Ovary (tissue), 3 donors: ENCODE measurements at regions not wholly inside any gene's neighbourhood (a gene's known extent, or its start where the extent isn't known, plus 50 kb on each side); places are given as distances from the start of the nearest gene placed in this dataset.

Experiments
- CTCF ChIP-seq, 3 donors: fragments of 450-650 bp in 2 of 3; fragments of 200-600 bp in 1 of 3; IDR thresholded peaks; one replicate each; pipeline versions ENCODE4 v1.5.1 to v1.8.0; 2016 to 2022; ENCODE audit warnings: antibody characterized with exemption in 3 of 3, mild to moderate bottlenecking in 1 of 3
- EP300 ChIP-seq: sonication (generic); formaldehyde crosslinking; IDR thresholded peaks from one replicate; pipeline ENCODE4 v1.6.1; 2017; ENCODE audit warnings: antibody characterized with exemption
- POLR2A ChIP-seq: fragments of 450-650 bp; IDR thresholded peaks from one replicate; pipeline ENCODE4 v1.6.1; 2017; ENCODE audit warnings: antibody characterized with exemption, mild to moderate bottlenecking, moderate library complexity
- donor health status: DM: no; HTN: no; CAD: no.

- TF ChIP-seq CTCF (IDR thresholded peaks at IDR 0.05) (no peak), POLR2A (no peak), EP300 (no peak)
Observed at GRCh38 chr1:172932981-172933380, 117.8 kb downstream of the TNFSF18 start.
